Peyer's patch (tissue), 4 donors: ENCODE measurements at regions not wholly inside any gene's neighbourhood (a gene's known extent, or its start where the extent isn't known, plus 50 kb on each side); places are given as distances from the start of the nearest gene placed in this dataset.
A peak's percentile ranks its signal among the peaks of the same experiment; 100 is the strongest.
"Not testable (repeated sequence)": the region's sequence is repeated elsewhere in the genome, so short reads cannot be mapped to it uniquely, and the experiment has no call there.

Experiments used
- DNase-seq, 3 donors: peaks; one replicate each; pipeline ENCODE4 v3.0.0-alpha.2; 2017 to 2019
- H3K27ac ChIP-seq, 4 donors: fragments of 200-600 bp; sonication (generic); one replicate each; pipeline ENCODE4 v1.5.1; 2016 to 2019
- H3K27me3 ChIP-seq, 2 donors: fragments of 200-600 bp; sonication (generic); one replicate each; pipeline ENCODE4 v1.5.1; 2019
- H3K36me3 ChIP-seq, 3 donors: fragments of 200-600 bp; sonication (generic); one replicate each; pipeline ENCODE4 v1.5.1; 2016 to 2019
- H3K4me1 ChIP-seq, 4 donors: fragments of 200-600 bp; sonication (generic); one replicate each; pipeline ENCODE4 v1.5.1; 2016 to 2019
- H3K4me3 ChIP-seq, 4 donors: fragments of 200-600 bp; sonication (generic); 1 replicate in 3 of 4; 2 replicates in 1 of 4; pipeline ENCODE4 v1.5.1; 2016 to 2019; ENCODE audit warnings: mild to moderate bottlenecking in 1 of 4
- H3K9me3 ChIP-seq, 4 donors: fragments of 200-600 bp; sonication (generic); one replicate each; pipeline ENCODE4 v1.5.1; 2016 to 2019; ENCODE audit warnings: mild to moderate bottlenecking in 1 of 4
- CTCF ChIP-seq, 6 experiments: fragments of 450-650 bp in 4 of 6; fragments of 200-600 bp in 2 of 6; sonication (generic) in 1 of 6; IDR thresholded peaks; one replicate each; pipeline ENCODE4 v1.5.1; 2017 to 2019; ENCODE audit warnings: antibody characterized with exemption in 6 of 6, mild to moderate bottlenecking in 3 of 6, moderate library complexity in 1 of 6
- POLR2A ChIP-seq, 2 donors: fragments of 450-650 bp; IDR thresholded peaks; one replicate each; pipeline ENCODE4 v1.5.1; 2017; ENCODE audit warnings: antibody characterized with exemption in 2 of 2, mild to moderate bottlenecking in 2 of 2, moderate library complexity in 2 of 2

- Histone ChIP-seq H3K4me3 (no peak overlapping the region), H3K36me3 (no peaks in the 10 kb centered on the region), H3K4me1 (peaks cover 0 to 7% (median 0%) of the 10 kb centered on the region in 4 donors), H3K27me3 (no peaks in the 10 kb centered on the region), H3K27ac (no peak overlapping the region), H3K9me3 (no peaks in the 10 kb centered on the region)
- TF ChIP-seq CTCF (IDR thresholded peaks at IDR 0.05), result no peak
- TF ChIP-seq POLR2A (IDR thresholded peaks at IDR 0.05), result no peak
- DNase-seq, result peak in 1 of 3 donors; percentile 26
Observed at GRCh38 chr6:168376811-168377483, 57.4 kb upstream of the DACT2 start.

GRCh38 chr6:168377484-168377855 lies 57.9 kb upstream of the DACT2 start:
- Histone ChIP-seq H3K27ac (no peak overlapping the region), H3K36me3 (no peaks in the 10 kb centered on the region)
- DNase-seq, result no peak

GRCh38 chr6:168377856-168378832 lies 58.6 kb upstream of the DACT2 start:
- H3K27ac ChIP-seq, result no peak overlapping the region
- H3K4me3 ChIP-seq, result no peak overlapping the region
- H3K27me3 ChIP-seq, result no peaks in the 10 kb centered on the region
- DNase-seq, result no peak
- no peaks in the 10 kb centered on the region for H3K9me3 ChIP-seq
- peaks cover 0 to 7% (median 0%) of the 10 kb centered on the region in 4 donors for H3K4me1 ChIP-seq
- H3K36me3 ChIP-seq, result no peaks in the 10 kb centered on the region
- no peak for TF ChIP-seq CTCF (IDR thresholded peaks at IDR 0.05)

More at GRCh38 chr6:168377484-168377855, 57.9 kb upstream of the DACT2 start:
- Histone ChIP-seq H3K4me3 (no peak overlapping the region), H3K4me1 (peaks cover 0 to 7% (median 0%) of the 10 kb centered on the region in 4 donors), H3K9me3 (no peaks in the 10 kb centered on the region), H3K27me3 (no peaks in the 10 kb centered on the region)
- TF ChIP-seq POLR2A (IDR thresholded peaks at IDR 0.05) (no peak), CTCF (IDR thresholded peaks at IDR 0.05) (no peak)

- not testable (repeated sequence) for H3K9me3 ChIP-seq, H3K36me3 ChIP-seq, H3K27ac ChIP-seq, H3K27me3 ChIP-seq, H3K4me3 ChIP-seq, H3K4me1 ChIP-seq
- DNase-seq, result peak in 1 of 3 donors; percentile 9
Observed at GRCh38 chr6:168379579-168379978, 60.0 kb upstream of the DACT2 start.

- not testable (repeated sequence) for H3K9me3 ChIP-seq, H3K27ac ChIP-seq, H3K4me1 ChIP-seq, H3K4me3 ChIP-seq, H3K27me3 ChIP-seq, H3K36me3 ChIP-seq
- DNase-seq, result peak in 1 of 3 donors; percentile 27
Observed at GRCh38 chr6:168380166-168380955, 60.6 kb upstream of the SMOC2 start.

GRCh38 chr6:168380956-168381605 lies 59.9 kb upstream of the SMOC2 start:
- no peak for TF ChIP-seq CTCF (IDR thresholded peaks at IDR 0.05)
- no peak for TF ChIP-seq POLR2A (IDR thresholded peaks at IDR 0.05)
- Histone ChIP-seq H3K36me3 (no peaks in the 10 kb centered on the region), H3K4me3 (no peak overlapping the region), H3K27ac (no peak overlapping the region), H3K4me1 (peaks cover 0 to 7% (median 0%) of the 10 kb centered on the region in 4 donors), H3K27me3 (no peaks in the 10 kb centered on the region), H3K9me3 (no peaks in the 10 kb centered on the region)
- DNase-seq, result peak in 1 of 3 donors; percentile 29
